T-helper 2 cell treated with Interferon-gamma antibody and Interleukin-4, amounts not matched to agents 5 μg/mL and 100 μg/mL, for 36 hours (primary cell): ENCODE measurements at regions not wholly inside any gene's neighbourhood (a gene's known extent, or its start where the extent isn't known, plus 50 kb on each side); places are given as distances from the start of the nearest gene placed in this dataset.

Source experiments
- DNase-seq: peaks from one replicate; pipeline ENCODE4 v3.0.0; 2021; ENCODE audit warnings: low spot score
- H3K27ac Mint-ChIP-seq: one replicate; pipeline ENCODE4 v1.8.0; 2021; ENCODE audit warnings: mild to moderate bottlenecking, mixed read lengths
- H3K27me3 Mint-ChIP-seq: one replicate; pipeline ENCODE4 v1.8.0; 2021; ENCODE audit warnings: low read depth, mixed read lengths
- H3K36me3 Mint-ChIP-seq: one replicate; pipeline ENCODE4 v1.8.0; 2021; ENCODE audit warnings: low read depth, mixed read lengths
- H3K4me1 Mint-ChIP-seq: one replicate; pipeline ENCODE4 v1.8.0; 2021; ENCODE audit warnings: low read depth, mixed read lengths
- H3K4me3 Mint-ChIP-seq: one replicate; pipeline ENCODE4 v1.8.0; 2022; ENCODE audit warnings: mild to moderate bottlenecking, moderate library complexity, mixed read lengths
- H3K9me3 Mint-ChIP-seq: one replicate; pipeline ENCODE4 v1.8.0; 2021; ENCODE audit warnings: mixed read lengths

DNA sequence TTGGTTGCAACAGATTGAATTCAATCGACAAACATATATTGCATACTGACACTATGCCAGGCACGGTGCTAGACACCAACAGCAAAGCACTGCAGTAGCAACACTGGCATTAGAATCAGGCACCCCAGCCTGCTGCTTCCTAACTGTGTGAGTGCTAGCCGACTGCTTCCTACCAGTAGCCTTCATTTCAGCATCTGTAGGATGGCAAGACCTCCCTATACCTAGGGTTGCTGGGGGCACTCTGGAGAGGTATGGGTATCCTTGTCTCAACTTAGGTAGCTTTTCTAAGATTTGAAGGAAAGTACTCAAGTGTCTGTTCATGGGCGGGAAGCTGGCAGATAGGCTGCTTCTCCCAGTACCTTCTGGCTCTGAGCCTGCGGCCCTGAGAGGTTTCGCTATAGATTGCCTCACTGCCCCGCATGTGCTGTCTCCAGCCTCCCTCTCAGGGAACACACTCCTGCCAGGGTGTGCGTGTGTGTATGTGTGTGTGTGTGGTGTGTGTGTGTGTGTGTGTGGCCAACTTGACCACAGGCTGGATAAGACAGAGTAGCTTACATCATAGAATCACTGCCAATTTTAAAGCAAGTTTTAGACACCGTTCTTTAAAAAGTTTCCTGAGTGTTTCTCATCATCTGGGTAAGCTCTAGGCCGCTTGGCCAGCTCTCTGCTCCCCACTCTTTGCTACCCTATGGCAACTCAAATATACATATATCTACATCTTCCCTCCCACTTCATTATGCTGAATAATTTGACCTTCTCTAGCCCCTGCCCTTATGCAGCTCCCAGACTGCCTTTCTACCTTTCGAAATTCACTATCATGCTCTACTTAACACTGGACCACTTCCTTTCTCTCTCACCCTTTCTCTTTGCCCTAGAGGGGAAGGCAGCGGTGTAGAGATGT is 97.0 kb upstream of the PJA1 start:
- Mint-ChIP-seq H3K36me3 (no peaks in the 10 kb centered on the region), H3K27ac (no peak overlapping the region), H3K27me3 (peaks cover 21% of the 10 kb centered on the region), H3K4me1 (no peaks in the 10 kb centered on the region), H3K4me3 (no peak overlapping the region), H3K9me3 (no peaks in the 10 kb centered on the region)
- no peak for DNase-seq

DNA sequence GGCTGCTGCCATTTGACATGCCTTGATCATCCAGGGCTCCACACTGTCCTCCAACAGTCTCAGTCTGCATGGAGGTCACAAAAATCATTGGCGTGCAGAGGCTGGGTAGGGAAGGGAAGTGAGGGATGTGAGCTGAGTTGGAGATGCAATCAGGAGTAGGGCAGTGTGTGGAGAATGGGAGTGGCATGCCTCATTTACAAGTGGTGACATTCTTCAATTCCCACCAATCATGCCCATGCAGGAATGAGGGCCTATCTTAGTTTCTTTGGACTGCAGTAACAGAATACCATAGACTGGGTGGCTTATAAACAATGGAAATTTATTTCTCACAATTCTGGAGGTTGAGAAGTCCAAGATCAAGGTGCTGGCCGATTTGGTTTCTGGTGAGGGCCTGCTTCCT is 94.9 kb upstream of the PJA1 start:
- H3K27ac Mint-ChIP-seq = no peak overlapping the region
- H3K4me1 Mint-ChIP-seq = no peaks in the 10 kb centered on the region
- no peak for DNase-seq
- no peak overlapping the region for H3K4me3 Mint-ChIP-seq
- no peaks in the 10 kb centered on the region for H3K9me3 Mint-ChIP-seq
- peaks cover 19% of the 10 kb centered on the region for H3K27me3 Mint-ChIP-seq
- H3K36me3 Mint-ChIP-seq = no peaks in the 10 kb centered on the region

DNA sequence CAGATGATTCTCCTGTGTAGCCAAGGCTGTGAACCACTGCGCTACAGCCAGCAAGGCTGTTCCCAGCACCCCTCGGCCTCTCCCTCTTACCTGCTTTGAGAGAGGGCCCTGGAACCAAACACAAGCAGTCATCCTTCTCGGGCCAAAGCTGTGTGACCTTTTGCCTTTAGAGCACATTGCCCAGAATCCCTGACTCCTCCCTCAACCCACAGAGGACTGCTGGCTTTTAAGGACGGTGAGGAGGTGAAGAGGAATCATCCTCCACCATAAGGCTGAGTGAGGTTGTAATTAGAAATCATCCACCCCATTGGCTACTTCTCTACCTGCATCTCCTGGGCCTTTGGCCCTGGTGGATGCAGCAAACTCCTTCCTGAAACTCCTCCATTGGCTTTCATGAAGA is 93.6 kb upstream of the PJA1 start:
- Mint-ChIP-seq H3K4me3 (no peak overlapping the region), H3K9me3 (no peaks in the 10 kb centered on the region), H3K27ac (no peak overlapping the region), H3K4me1 (no peaks in the 10 kb centered on the region), H3K27me3 (peaks cover 13% of the 10 kb centered on the region), H3K36me3 (no peaks in the 10 kb centered on the region)
- no peak for DNase-seq

DNA sequence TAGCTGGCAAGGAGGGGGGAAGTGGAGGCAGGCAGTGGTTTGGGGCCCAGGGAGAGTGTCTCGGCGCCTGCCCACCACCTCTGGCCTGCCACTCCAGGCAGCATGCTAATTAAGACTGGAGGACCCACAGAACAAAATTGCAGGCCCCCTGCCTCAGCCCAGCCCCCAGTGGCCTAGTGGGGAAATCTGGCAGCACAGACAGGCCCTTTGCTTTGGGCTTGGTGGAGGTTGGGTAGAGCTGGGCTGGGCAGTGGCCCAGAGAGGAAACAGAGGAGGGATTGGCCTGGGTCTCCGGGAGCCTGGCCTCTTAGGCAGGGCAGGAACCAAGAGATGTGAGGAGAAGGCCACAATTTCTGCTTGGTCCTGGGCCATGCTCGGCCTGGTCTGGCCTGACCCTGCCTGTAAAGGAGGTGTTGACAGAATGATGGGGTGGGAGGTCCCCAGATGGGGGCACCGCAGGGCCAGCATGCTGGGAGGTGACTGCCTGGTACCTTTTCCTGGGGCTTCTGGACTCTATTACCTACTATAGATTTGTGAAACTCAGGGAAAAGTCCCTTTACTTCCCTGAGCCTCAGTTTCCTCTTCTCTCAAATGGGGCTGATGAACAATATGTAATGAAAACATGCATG is 92.4 kb upstream of the PJA1 start:
- H3K4me3 Mint-ChIP-seq = no peak overlapping the region
- H3K36me3 Mint-ChIP-seq = no peaks in the 10 kb centered on the region
- no peak overlapping the region for H3K27ac Mint-ChIP-seq
- no peaks in the 10 kb centered on the region for H3K9me3 Mint-ChIP-seq
- peaks cover under 1% of the 10 kb centered on the region for H3K27me3 Mint-ChIP-seq
- no peak for DNase-seq
- H3K4me1 Mint-ChIP-seq = no peaks in the 10 kb centered on the region

DNA sequence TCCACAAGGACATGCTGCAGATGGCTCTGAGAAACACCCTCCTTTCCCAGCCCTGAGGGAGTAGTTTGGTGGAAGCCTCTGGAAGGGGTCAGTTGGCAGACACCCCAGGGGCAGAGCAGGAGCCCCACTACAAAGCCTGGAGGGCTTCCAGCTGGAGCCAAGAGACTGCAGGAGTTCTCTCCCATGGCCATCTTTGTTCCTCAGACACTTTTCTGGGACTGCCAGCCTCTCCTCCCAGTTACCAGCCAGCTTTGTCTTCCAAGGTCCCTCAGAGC is 91.0 kb upstream of the PJA1 start:
- Mint-ChIP-seq H3K9me3 (no peaks in the 10 kb centered on the region), H3K4me3 (no peak overlapping the region), H3K36me3 (no peaks in the 10 kb centered on the region), H3K4me1 (no peaks in the 10 kb centered on the region), H3K27me3 (no peaks in the 10 kb centered on the region), H3K27ac (no peak overlapping the region)
- DNase-seq = no peak

DNA sequence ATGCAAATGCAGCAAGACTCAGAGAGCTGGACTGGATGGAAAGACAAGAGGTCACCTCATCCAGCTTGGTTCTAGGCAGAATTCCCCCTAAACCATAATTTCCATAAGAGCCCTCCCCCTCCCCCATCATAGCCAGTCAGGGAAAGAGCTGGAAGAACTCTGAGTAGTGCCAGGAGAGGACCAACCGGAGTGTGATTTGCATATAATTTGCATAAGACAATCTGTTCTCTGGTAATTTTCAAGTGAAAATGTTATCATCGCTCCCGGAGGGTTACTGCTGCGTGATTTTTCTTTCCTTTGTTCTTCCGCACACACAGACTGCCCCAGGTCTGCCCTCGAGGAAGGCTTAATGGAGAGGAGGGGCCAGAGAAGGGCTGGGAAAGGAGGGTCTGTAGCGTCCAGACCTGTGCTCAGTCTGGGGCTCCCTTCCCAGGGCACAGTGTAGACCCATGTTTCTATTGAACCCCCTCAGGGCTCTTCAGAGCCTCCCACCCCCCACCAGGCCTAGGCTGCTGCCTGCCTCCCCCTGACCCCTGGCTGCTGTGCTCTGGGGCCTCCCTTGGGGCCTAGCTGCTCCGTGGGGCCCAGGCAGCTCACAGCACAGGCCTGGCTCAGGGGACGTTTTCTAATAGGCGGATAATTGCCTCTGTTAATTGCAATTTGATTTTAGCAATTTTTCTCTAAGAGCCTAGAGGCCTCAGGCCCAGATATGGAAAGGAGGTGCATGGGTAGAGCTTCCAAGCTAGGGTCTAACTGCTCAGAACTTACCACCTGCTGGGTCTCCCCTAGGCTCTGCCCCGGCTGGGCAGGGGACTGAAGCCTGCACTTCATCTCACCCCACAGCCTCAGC is 90.4 kb upstream of the PJA1 start:
- no peak overlapping the region for H3K27ac Mint-ChIP-seq
- no peaks in the 10 kb centered on the region for H3K9me3 Mint-ChIP-seq
- no peaks in the 10 kb centered on the region for H3K36me3 Mint-ChIP-seq
- no peak for DNase-seq
- no peaks in the 10 kb centered on the region for H3K4me1 Mint-ChIP-seq
- no peak overlapping the region for H3K4me3 Mint-ChIP-seq
- H3K27me3 Mint-ChIP-seq = no peaks in the 10 kb centered on the region

DNA sequence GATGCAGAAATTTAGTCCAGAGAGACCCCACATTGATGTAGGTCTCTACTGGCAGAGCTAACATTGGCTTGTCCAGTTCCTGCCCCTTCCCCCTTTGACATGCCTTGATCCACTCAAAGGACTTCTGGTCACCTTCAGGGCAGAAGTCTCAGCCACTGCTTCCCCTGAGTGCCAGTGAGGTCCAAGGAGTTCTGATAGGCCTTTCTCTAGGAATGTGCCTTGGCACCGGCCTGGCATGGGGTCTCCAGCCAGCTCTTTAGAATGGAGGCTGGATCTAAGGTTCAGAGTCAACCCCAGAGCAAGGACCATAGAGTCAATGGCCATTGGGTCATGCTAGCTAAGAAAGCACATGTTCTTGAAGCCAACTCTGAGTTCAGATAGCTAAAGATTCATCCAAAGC is 88.6 kb upstream of the PJA1 start:
- no peaks in the 10 kb centered on the region for H3K27me3 Mint-ChIP-seq
- no peaks in the 10 kb centered on the region for H3K9me3 Mint-ChIP-seq
- H3K4me1 Mint-ChIP-seq = no peaks in the 10 kb centered on the region
- DNase-seq = no peak
- no peaks in the 10 kb centered on the region for H3K36me3 Mint-ChIP-seq
- no peak overlapping the region for H3K27ac Mint-ChIP-seq
- H3K4me3 Mint-ChIP-seq = no peak overlapping the region

DNA sequence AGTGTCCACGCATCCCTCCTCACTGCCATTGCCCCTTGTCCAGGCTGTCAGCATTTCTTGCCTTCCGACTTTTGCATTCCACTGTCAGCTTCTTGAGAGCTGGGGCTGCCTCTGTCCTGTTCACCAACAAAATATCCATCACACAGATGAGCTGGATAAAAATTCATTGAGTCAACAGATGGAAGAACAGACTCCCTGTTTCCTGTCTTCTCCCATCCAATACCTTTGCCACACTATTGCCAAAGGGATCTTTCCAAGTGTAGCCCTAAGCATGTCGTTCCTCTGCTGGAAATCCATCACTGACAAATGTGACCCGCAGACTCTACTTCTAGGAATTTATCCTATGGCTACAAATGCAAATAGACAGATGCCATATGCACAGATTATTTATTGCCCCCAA is 78.0 kb upstream of the PJA1 start:
- Mint-ChIP-seq H3K4me1 (no peaks in the 10 kb centered on the region), H3K9me3 (no peaks in the 10 kb centered on the region), H3K4me3 (no peak overlapping the region), H3K27me3 (peaks cover 2% of the 10 kb centered on the region), H3K27ac (no peak overlapping the region), H3K36me3 (no peaks in the 10 kb centered on the region)
- no peak for DNase-seq

DNA sequence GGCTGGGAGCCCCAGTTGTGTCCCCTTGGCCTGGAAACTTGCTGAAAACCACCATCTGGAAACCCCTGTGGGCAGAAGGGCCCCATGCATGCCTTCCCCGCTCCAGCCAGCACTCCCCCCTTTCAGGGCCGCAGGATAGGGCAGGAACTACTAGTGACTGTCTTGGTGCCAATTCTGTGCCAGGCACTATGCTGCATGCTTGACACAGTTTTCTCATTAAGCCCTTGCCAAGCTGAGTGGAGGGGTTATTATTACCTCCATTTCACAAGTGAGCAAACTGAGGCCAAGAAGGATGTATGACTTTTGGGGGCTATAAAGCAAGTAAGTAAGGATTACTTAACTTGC is 73.6 kb upstream of the PJA1 start:
- H3K36me3 Mint-ChIP-seq = no peaks in the 10 kb centered on the region
- no peak overlapping the region for H3K4me3 Mint-ChIP-seq
- peaks cover 2% of the 10 kb centered on the region for H3K27me3 Mint-ChIP-seq
- no peaks in the 10 kb centered on the region for H3K9me3 Mint-ChIP-seq
- no peak for DNase-seq
- no peaks in the 10 kb centered on the region for H3K4me1 Mint-ChIP-seq
- H3K27ac Mint-ChIP-seq = no peak overlapping the region

DNA sequence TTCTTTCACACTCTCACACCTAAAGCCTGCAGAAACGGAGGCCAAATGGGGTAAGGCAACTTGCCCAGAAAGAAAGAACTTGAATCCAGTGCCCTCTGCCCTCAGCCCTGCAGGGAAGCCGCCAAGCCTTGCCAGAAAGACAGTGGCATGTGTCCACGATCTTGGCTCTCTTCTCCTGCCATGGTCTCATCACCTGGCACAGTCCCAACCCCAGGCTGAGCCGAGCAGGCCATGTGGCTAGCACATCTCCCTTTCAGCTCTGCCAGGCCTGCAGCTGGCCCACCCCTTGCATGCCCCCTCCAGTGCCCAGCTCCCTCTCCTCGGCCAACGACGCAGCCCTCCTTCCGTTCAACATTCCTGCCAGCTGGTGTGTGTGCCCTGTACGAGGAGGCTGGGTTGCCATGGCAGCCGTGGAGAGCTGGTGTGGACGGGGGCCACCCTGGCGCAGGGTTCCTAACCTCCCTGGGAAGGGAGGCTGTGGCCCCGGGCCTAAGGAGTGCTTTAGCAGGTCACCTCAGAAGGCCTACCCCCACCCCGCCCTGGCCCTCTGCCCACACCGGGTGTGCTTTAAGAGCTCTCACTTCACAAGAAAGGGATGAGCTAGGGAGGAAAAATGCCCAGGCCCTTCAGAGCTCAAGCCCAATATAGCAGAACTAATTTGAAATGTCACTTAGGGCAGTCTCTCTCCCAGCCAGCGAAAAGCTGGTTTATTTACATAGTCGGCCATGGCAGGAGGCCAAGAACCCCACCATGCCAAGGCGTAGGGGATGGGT is 73.0 kb upstream of the PJA1 start:
- Mint-ChIP-seq H3K4me3 (no peak overlapping the region), H3K27ac (no peak overlapping the region), H3K9me3 (no peaks in the 10 kb centered on the region), H3K4me1 (no peaks in the 10 kb centered on the region), H3K27me3 (peaks cover 2% of the 10 kb centered on the region), H3K36me3 (no peaks in the 10 kb centered on the region)
- DNase-seq = no peak

DNA sequence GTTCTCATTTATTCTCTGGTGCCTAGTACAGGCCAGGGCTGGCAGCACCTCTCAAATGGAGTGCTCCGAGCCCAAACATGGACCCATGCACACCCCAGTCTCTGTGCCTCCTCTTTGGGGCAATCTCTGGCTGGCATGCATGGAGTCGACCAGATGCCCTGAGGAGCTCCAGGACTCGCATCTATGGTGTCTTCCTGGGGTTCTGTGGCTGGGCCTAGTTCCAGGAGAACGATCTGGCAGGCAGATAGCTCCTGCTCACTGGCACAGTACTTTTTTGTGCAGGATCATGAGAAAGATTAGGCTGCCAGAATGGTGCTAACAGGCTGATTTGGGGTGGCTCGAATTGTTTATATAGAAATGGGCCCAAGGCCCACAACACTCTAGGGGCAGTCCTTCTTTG is 72.0 kb upstream of the PJA1 start:
- Mint-ChIP-seq H3K27ac (no peak overlapping the region), H3K4me1 (no peaks in the 10 kb centered on the region), H3K27me3 (peaks cover 2% of the 10 kb centered on the region), H3K36me3 (no peaks in the 10 kb centered on the region), H3K9me3 (no peaks in the 10 kb centered on the region), H3K4me3 (no peak overlapping the region)
- no peak for DNase-seq

DNA sequence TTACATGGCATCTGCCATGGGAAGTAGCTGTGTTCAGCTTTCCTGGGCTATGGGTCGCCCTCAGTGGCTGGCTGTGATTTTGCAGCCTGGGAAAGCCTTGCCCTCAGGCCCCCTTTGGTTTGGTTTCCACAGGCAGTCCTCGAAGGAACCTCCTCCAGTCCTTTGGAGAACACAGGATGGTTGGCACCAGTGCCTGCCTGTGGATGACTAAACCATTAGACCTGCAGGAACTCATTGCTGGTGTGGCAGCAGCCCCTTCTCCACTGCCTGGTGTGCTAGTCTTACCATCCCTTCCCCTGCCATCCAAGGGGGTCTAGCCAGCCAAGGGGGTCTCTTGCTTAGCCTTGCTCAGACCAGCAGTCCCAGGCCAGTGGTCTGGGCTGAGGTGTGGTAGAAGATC is 71.4 kb upstream of the PJA1 start:
- H3K27ac Mint-ChIP-seq = no peak overlapping the region
- H3K36me3 Mint-ChIP-seq = no peaks in the 10 kb centered on the region
- H3K4me1 Mint-ChIP-seq = no peaks in the 10 kb centered on the region
- no peak for DNase-seq
- H3K27me3 Mint-ChIP-seq = no peaks in the 10 kb centered on the region
- no peaks in the 10 kb centered on the region for H3K9me3 Mint-ChIP-seq
- H3K4me3 Mint-ChIP-seq = no peak overlapping the region

DNA sequence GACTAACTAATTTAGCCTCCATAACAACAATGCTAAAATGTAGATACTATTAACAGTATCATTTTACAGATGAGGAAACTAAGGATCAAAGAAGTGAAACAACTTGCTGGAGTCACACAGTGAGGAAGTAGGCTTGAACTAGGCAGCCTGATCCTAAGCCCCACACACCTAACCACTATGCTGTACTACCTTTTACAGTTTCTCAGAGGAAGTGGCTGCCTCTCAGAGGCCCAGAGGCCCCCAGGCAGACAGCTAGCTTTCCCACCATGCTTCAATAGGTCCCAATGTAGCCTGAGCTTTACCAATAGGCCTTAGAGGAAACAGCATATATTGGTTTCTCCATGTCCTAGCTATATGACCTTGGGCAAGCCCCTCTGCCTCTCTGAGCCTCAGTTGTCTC is 69.4 kb upstream of the PJA1 start:
- Mint-ChIP-seq H3K4me1 (no peaks in the 10 kb centered on the region), H3K4me3 (no peak overlapping the region), H3K36me3 (no peaks in the 10 kb centered on the region)

DNA sequence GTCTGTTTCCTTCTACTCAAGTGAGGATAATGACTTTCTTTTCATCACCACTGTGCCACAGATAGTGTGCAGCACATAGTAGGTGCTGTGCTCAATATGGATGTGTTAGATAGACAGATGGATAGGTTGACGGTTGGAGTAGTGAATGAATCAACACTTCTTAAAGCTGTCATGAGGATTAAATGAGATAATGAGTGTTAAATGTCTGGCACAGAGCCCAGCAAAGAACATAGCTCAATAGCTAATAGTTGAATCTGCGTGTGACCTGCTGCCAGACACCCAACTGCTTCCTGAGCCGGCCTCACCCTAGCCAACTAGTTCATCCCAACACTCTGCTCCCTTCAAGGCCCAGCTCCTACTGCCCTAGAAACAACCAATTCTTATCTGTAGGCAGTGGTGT is 67.7 kb upstream of the PJA1 start:
- H3K27ac Mint-ChIP-seq = no peak overlapping the region
- H3K36me3 Mint-ChIP-seq = no peaks in the 10 kb centered on the region
- DNase-seq = no peak
- no peaks in the 10 kb centered on the region for H3K27me3 Mint-ChIP-seq
- H3K9me3 Mint-ChIP-seq = no peaks in the 10 kb centered on the region
- no peak overlapping the region for H3K4me3 Mint-ChIP-seq
- no peaks in the 10 kb centered on the region for H3K4me1 Mint-ChIP-seq

More for the DNA sequence above, 69.4 kb upstream of the PJA1 start:
- Mint-ChIP-seq H3K27ac (no peak overlapping the region), H3K27me3 (no peaks in the 10 kb centered on the region), H3K9me3 (no peaks in the 10 kb centered on the region)
- DNase-seq = no peak
